ENCODE measurements at regions not wholly inside any gene's neighbourhood (a gene's known extent, or its start where the extent isn't known, plus 50 kb on each side); places are given as distances from the start of the nearest gene placed in this dataset.

GRCh38 chr17:73986641-73987177 is 216.8 kb upstream of the RPL38 start:
- DNase-seq (ENCODE audit: low spot score), result no peak

DNA sequence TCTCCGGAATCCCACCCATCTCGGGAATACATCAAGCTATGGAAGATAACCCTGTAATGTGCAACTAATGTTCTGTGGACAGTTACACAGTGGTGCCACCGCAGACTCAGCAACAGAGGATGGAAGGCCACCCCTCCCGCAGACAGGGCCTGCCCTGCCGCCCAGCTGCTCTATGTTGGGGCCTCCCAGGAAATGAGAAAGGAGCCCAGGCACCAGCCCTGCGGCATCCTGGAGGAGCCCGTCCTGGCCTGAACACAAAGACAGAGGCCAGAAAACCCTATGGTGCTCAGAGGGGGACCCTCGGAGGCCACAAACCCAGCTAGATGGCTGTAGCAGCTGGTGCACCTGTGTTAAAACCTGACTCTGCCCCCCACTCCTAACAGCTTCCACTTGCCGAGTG is 216.1 kb upstream of the RPL38 start:
- DNase-seq (ENCODE audit: low spot score), result no peak

DNA sequence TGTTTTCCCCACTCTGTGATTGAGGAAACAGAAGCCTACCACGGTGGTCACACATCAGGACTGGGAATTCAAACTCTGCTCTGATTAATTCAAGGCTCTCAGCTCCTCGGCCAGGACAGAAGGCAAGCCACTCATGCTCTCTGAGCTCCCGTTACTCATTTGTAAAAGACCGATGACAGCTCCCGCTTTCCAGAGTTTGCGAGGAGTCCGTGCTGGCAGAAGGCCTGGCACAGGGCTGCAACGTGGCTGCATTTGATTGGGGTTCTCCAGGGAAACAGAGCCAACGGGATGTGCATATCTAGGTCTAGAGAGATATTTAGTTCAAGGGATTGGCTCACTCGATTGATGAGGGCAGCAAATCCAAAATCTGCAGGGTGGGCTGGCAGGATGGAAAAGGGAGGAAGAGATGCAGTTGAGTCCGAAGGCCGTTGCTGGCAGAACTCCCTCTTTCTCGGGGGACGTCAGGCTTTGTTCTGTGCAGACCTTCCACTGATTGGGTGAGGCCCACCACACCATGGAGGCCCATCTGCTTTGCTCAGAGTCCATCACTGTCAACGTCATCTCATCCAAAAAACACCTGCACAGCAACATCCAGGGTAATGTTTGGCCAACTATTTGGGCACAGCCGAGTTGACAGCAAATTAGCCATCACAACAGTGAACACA is 215.5 kb upstream of the RPL38 start:
- DNase-seq (ENCODE audit: low spot score), result no peak

GRCh38 chr17:73989671-73990070 is 213.8 kb upstream of the RPL38 start:
- no peak for DNase-seq (ENCODE audit: low spot score)

- no peak for DNase-seq (ENCODE audit: low spot score)
These were observed 213.2 kb upstream of the RPL38 start for GRCh38 chr17:73990290-73990689.

GRCh38 chr17:73991260-73991659 is 212.2 kb upstream of the RPL38 start:
- DNase-seq (ENCODE audit: low spot score), result no peak

GRCh38 chr17:73994946-73995345 is 208.5 kb upstream of the RPL38 start:
- DNase-seq (ENCODE audit: low spot score), result no peak

DNA sequence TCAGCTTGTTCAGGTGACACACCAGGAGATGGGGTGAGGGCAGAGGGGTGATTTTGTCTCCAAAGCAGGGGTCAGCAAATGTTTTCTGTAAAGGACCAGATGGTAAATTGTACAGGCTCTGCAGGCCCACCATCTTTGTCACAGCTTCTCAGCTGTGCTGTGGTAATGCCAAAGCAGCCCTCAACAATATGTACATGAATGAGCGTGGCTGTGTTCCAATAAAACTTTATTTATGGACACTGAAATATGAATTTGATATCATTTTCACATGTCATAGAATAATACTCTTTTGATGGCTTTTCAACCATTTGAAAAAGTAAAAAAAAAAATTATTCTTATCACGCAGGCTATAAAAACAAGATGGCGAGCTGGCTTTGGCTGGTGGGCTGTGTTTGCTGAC is 206.4 kb upstream of the RPL38 start:
- no peak for DNase-seq (ENCODE audit: low spot score)

- no peak for DNase-seq (ENCODE audit: low spot score)
These were observed 205.2 kb upstream of the RPL38 start for GRCh38 chr17:73998249-73998648.

DNA sequence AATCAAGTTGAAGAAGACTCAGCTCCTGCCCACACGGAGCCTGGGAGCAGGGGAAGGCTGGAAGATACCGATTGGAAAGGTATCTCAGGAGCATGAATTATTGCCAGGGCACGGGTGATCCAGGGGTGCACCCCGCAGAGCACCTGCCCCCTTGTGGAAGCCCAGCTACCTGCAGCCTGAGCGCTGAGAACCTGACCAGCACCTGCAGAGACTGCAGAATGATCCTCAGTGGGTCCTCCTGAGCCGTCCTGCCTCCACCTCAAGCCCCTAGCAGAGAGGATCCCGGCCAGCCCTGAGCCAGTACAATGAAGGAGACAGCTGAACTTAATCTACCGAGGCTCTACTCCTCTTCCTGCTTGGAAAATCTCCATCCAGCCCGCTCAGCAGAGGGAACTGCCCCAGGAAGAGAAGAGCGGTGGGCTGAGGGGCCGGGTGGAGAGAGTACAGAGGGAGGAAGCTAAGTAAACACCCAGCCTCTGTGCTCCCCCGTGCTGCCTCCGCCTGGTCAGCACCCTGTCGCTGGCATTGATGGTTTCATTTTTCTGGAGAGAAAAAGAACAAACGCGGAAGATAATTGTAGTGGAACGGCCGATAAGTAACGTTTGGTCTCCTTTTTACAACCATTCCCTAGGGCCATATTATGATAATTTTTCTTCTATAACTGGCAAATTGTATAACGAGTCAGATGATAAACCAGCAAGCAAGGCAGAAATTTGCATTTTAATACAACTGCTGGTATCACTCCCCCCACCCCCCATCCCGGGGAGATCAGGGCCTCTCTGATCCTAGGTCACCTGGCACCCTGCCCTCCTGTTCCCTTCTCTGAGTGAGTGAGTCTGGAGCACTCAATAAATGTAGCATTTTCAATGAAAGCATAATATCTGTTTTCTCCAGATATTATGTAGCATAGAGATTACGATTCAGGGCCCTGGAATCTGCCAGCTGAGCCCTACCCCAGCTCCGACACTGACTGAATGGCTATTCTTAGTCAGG is 204.5 kb upstream of the RPL38 start:
- DNase-seq (ENCODE audit: low spot score), result peak; percentile 81

DNA sequence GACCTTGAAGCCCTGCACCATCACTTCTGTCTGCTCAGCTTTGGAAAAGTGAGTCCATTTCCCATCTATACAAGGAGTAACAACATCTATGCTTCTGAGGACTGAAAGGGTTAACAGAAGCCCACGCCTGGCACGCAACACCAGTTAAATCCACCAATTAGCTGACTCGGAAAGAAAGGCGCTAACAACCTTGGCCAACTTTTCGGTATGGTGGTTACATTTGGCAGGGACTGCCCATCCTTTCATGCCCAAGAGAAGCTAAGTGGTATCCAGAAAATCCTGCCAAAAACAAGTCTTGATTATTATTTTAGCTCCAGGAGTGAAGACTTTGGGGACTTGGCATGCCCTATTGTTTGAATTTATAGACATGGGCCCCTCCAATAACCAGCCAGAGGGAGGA is 202.3 kb upstream of the RPL38 start:
- no peak for DNase-seq (ENCODE audit: low spot score)

DNA sequence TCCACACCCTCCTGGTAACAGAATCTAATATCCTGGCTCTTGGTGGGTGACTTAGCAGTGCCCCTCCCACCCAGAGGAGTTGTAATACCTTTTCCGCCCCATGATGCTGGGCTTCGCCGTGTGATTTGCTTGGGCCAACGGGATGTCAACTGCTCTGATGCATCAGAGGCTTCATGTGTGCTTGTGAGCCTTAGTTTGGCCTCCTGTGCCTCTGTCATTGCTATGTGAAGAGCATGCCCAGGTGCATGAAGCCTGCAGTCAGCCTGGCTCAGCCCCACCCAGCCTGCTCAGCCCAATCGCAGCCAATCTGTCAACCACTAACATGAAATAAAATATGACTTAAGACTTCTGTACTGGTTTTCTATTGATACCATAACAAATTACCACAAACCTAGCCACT is 201.2 kb upstream of the RPL38 start:
- DNase-seq (ENCODE audit: low spot score), result no peak

GRCh38 chr17:74004056-74004455 is 199.4 kb upstream of the RPL38 start:
- DNase-seq (ENCODE audit: low spot score), result no peak

DNA sequence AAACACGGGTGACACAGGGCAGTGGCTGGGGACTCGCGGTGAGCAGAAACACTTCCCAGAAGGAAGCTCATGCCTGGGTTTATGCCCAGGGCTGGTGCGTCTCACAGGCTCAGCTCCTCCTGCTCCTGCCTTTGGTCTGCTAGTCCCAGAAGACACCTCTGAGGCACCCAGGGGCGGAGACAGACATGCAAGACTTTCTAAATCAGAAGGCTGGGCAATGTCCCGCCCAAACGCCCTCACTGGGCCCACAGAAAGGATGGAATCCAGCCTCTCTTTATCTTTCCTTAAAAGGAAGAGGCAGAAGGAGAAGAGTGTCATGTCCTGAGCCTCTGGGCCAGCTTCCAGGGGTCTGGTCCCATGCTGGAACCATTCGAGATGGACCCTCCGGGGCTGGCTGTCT is 197.7 kb upstream of the RPL38 start:
- no peak for DNase-seq (ENCODE audit: low spot score)

- DNase-seq (ENCODE audit: low spot score), result no peak
These were observed 197.1 kb upstream of the RPL38 start for GRCh38 chr17:74006371-74006770.

GRCh38 chr17:74008196-74008595 is 195.3 kb upstream of the RPL38 start:
- DNase-seq (ENCODE audit: low spot score), result no peak

DNA sequence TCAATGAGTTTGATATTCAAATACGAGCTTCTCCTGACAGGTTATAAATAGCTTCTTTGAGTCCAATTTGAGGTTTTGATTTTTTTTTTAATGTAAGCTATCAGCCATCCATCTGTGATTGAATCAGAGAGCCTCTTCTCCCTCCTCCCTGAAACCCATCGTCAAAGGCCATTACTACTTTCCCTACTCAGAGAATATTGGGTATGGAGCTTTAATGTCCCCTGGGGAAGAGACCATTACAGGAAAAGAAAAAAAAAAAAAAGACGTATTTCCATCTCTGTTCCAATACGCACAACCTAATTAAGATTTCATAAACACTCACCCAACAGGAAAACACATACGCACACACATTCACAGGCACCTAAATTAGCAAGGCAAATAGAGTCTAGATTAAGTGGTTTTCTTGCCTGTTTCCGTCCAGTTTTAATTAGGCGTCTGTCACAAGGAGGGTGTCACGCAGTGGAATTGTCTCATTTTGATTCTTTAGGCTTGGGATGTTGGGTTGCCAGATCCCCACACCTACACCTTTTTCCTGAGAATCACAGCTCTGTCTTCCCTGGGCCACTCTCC is 194.3 kb upstream of the RPL38 start:
- no peak for DNase-seq (ENCODE audit: low spot score)

- DNase-seq (ENCODE audit: low spot score), result no peak
These were observed 192.6 kb upstream of the RPL38 start for GRCh38 chr17:74010903-74011302.

DNA sequence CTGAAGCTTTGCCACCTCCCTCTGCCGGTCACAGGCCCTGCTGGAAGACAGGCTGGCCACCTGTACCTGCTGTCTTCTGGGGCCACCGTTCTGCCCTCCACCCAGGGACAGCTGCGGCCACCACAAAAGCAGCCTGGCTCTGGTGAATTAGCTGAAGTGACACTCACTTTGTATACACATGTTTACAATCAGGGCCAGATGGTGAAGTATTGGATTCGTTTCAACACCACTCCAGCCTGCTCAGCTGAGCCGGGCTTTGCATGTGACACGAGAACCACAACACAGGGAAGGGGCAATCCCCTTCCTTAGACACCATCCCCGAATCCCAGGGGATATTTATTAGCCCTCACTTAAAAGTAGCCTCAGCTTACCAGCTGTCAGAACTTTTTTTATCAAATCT is 191.5 kb upstream of the RPL38 start:
- no peak for DNase-seq (ENCODE audit: low spot score)

DNA sequence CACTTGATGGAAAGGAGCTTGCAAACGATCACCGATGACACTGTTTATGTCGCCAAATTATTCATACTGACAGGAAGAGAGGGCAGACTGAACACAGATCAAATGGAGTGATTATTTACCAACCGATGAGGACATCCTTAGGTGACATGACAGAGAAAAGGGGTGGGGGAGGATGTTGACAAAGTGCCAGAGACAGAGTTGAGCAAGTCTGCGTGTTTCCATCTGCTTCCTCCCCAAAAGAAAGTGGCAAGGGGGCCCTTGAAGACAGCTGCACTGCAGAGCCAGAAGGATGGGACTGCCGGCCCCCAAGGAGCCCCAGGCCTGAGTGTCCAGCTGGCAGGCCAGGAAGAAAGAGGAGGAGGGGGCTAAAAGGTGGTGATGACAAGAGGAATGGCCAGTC is 191.0 kb upstream of the RPL38 start:
- DNase-seq (ENCODE audit: low spot score), result no peak

GRCh38 chr17:74015316-74015715 is 188.2 kb upstream of the RPL38 start:
- DNase-seq (ENCODE audit: low spot score), result no peak

GRCh38 chr17:74015990-74016389 is 187.5 kb upstream of the RPL38 start:
- no peak for DNase-seq (ENCODE audit: low spot score)

GRCh38 chr17:74016461-74016860 is 187.0 kb upstream of the RPL38 start:
- no peak for DNase-seq (ENCODE audit: low spot score)
